ENCODE measurements at regions not wholly inside any gene's neighbourhood (a gene's known extent, or its start where the extent isn't known, plus 50 kb on each side); places are given as distances from the start of the nearest gene placed in this dataset.

GRCh38 chr7:70952311-70952710, 179.6 kb upstream of the GALNT17 start:
- no peaks in the 10 kb centered on the region for H3K36me3 ChIP-seq
- no peaks in the 10 kb centered on the region for H3K4me1 ChIP-seq (replicated peaks)
- H3K27me3 ChIP-seq (replicated peaks; ENCODE audit: insufficient read depth) = no peaks in the 10 kb centered on the region
- no peaks in the 10 kb centered on the region for H3K9me3 ChIP-seq
- H3K27ac ChIP-seq = no peak overlapping the region
- 94% methylated on average over 8 of the region's 8 CpGs for WGBS
- intact Hi-C loops (cut with DNase I) = no loop called here
- no peak overlapping the region for H3K4me3 ChIP-seq
- no peak for DNase-seq (ENCODE audit: low spot score)
- TF ChIP-seq POLR2AphosphoS5 (IDR thresholded peaks at IDR 0.05) (no peak), POLR2A (IDR thresholded peaks at IDR 0.05) (no peak), CTCF (IDR thresholded peaks at IDR 0.05) (no peak)

GRCh38 chr7:70953331-70953741, 178.6 kb upstream of the GALNT17 start:
- Histone ChIP-seq H3K4me3 (no peak overlapping the region), H3K4me1 (replicated peaks) (no peaks in the 10 kb centered on the region), H3K27me3 (replicated peaks; ENCODE audit: insufficient read depth) (no peaks in the 10 kb centered on the region), H3K36me3 (no peaks in the 10 kb centered on the region), H3K9me3 (no peaks in the 10 kb centered on the region), H3K27ac (no peak overlapping the region)
- intact Hi-C loops (cut with DNase I) = no loop called here
- 49% methylated on average over 6 of the region's 6 CpGs for WGBS
- TF ChIP-seq POLR2A (IDR thresholded peaks at IDR 0.05) = no peak
- no peak for TF ChIP-seq POLR2AphosphoS5 (IDR thresholded peaks at IDR 0.05)
- no peak for TF ChIP-seq CTCF (IDR thresholded peaks at IDR 0.05)
- DNase-seq (ENCODE audit: low spot score) = no peak

GRCh38 chr7:70953796-70954195, 178.1 kb upstream of the GALNT17 start:
- TF ChIP-seq POLR2AphosphoS5 (IDR thresholded peaks at IDR 0.05) = no peak
- TF ChIP-seq CTCF (IDR thresholded peaks at IDR 0.05) = no peak
- no peak for TF ChIP-seq POLR2A (IDR thresholded peaks at IDR 0.05)
- Histone ChIP-seq H3K27me3 (replicated peaks; ENCODE audit: insufficient read depth) (no peaks in the 10 kb centered on the region), H3K36me3 (no peaks in the 10 kb centered on the region), H3K4me3 (no peak overlapping the region), H3K9me3 (no peaks in the 10 kb centered on the region), H3K4me1 (replicated peaks) (no peaks in the 10 kb centered on the region), H3K27ac (no peak overlapping the region)
- intact Hi-C loops (cut with DNase I) = no loop called here
- no peak for DNase-seq (ENCODE audit: low spot score)
- WGBS = 39% methylated on average over 6 of the region's 6 CpGs

GRCh38 chr7:70972693-70973092, 159.3 kb upstream of the GALNT17 start:
- H3K36me3 ChIP-seq = no peaks in the 10 kb centered on the region
- no peak for DNase-seq (ENCODE audit: low spot score)
- TF ChIP-seq POLR2A (IDR thresholded peaks at IDR 0.05) = no peak
- no peak for TF ChIP-seq POLR2AphosphoS5 (IDR thresholded peaks at IDR 0.05)
- TF ChIP-seq CTCF (IDR thresholded peaks at IDR 0.05) = no peak
- no peaks in the 10 kb centered on the region for H3K9me3 ChIP-seq
- H3K27ac ChIP-seq = no peak overlapping the region
- intact Hi-C loops (cut with DNase I) = no loop called here
- no peaks in the 10 kb centered on the region for H3K27me3 ChIP-seq (replicated peaks; ENCODE audit: insufficient read depth)
- no peaks in the 10 kb centered on the region for H3K4me1 ChIP-seq (replicated peaks)
- H3K4me3 ChIP-seq = no peak overlapping the region

- no peaks in the 10 kb centered on the region for H3K36me3 ChIP-seq
- no peaks in the 10 kb centered on the region for H3K4me1 ChIP-seq (replicated peaks)
- H3K4me3 ChIP-seq = no peak overlapping the region
- TF ChIP-seq CTCF (IDR thresholded peaks at IDR 0.05) (no peak), POLR2A (IDR thresholded peaks at IDR 0.05) (no peak), POLR2AphosphoS5 (IDR thresholded peaks at IDR 0.05) (no peak)
- no peak overlapping the region for H3K27ac ChIP-seq
- H3K27me3 ChIP-seq (replicated peaks; ENCODE audit: insufficient read depth) = no peaks in the 10 kb centered on the region
- DNase-seq (ENCODE audit: low spot score) = no peak
- intact Hi-C loops (cut with DNase I) = no loop called here
- no peaks in the 10 kb centered on the region for H3K9me3 ChIP-seq
These were observed 156.2 kb upstream of the GALNT17 start for GRCh38 chr7:70975754-70976153.
